ENCODE measurements at regions not wholly inside any gene's neighbourhood (a gene's known extent, or its start where the extent isn't known, plus 50 kb on each side); places are given as distances from the start of the nearest gene placed in this dataset.

DNA sequence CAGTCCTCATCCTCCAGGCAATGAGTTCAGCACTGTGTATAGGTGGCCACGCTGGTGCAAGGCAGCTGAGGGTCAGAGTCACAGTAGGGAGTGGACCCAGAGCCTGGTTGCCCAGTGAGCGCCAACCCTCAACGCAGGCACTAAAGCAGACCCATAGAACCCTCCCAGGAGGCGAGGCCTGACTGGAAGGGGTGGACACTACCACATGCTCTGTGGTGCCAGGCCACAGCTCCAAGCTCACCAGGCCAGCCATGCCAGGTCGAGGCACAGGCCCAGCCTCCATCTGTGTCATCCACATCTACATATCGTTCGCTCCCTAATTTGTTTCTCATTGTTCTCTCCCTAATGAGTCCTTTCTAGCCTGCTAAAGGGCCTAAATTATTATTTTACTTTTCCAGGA lies 165.8 kb upstream of the GPR12 start:
- Histone ChIP-seq H3K36me3 (no peaks in the 10 kb centered on the region), H3K9me3 (no peaks in the 10 kb centered on the region), H3K4me3 (no peak overlapping the region), H3K27me3 (peaks cover 10% of the 10 kb centered on the region; the same call in 1 of the 2 replicates)
- DNase-seq = no peak

DNA sequence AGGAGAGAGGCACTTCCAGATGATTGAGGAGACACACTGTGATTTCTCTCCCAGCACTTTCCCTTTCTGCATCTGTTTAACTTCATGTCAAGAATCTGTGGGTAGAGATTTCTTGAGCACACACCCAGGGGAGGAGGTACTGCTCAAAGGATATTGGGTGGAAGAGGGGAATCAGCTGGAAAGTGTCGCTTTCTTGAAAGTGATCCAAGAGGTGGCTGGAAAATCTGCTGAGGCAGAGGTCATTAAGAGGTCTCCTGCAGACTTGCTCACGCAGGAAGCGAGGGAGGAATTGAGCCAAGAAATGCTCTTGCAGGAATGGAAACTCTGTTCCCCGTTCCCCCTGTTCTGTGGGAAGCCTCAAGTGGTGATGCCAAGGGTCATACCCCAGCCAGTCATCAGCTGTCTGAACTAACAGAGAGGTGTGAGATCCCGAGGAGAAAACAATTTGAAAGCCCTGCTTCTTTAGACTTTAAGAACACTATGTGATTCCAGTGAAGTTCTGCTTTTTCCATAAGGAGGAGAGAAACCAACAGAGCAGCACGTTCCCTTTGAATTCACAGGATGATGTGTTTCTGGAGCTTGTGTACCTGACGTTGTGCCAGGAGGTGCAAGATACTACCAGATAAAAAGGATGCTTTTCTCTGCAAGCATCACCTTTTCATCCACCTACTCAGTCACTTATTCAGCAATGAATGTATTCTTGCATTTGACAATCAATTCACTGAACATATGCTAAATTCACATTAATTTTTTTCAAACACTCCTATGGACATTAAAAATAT lies 163.4 kb upstream of the GPR12 start:
- Histone ChIP-seq H3K36me3 (no peaks in the 10 kb centered on the region), H3K27me3 (peaks cover 10% of the 10 kb centered on the region; the same call in 1 of the 2 replicates), H3K4me3 (no peak overlapping the region), H3K9me3 (no peaks in the 10 kb centered on the region)
- DNase-seq = peak; percentile 39

DNA sequence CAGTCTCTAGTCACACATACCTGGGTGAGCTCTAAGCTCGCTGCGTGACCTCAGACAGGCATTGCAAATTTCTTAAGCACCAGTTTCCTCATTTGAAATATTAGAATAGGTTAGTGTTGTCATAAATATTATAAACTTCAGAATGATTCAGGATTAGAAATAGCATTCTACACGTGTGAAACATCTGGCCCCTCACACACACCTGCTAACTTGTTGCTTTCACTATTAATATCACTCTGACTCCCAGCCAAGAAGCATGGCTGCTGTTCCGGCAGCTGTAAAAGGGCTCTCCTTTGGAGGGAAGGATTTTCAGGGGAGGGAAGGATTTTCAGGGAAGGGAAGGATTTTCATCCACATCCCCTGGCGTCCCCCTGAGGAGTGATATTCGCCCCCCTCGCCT lies 161.3 kb upstream of the GPR12 start:
- no peaks in the 10 kb centered on the region for H3K36me3 ChIP-seq
- no peaks in the 10 kb centered on the region for H3K9me3 ChIP-seq
- H3K27me3 ChIP-seq = no peaks in the 10 kb centered on the region; the same call in 1 of the 2 replicates
- DNase-seq = no peak
- H3K4me3 ChIP-seq = no peak overlapping the region

DNA sequence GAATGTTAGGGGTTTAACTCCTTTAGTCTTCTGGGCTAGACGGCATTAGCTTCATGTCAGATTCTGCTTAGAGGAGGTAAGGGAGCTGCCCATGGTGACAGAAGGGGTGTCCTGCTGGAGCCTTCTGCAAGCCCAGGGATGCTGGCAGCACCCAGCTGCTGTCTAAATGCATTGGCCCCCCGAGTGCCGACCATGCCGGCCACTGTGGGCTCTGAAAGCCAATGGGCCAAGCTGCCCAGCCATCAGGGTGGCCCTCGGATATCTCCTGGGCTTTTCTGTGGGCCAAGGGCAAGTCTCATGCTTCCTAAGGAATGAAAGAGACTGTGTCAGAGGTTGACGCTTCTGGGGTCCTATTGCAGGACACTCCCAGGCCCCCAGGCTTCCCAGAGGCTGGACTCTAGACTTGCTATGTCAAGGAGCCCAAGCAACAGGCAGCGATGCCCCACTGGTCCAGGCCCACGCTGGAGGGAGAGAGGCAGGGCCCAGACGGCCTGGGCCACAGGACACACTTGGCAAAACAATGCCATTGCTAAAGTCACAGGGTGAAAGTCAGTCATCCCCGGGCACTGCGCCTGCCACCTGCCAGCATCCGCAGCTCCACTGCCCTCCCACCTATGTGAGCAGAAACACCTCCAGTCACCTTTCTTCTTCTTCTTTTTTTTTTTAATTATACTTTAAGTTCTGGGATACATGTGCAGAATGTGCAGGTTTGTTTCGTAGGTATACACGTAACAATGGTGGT lies 160.2 kb upstream of the GPR12 start:
- H3K9me3 ChIP-seq = no peaks in the 10 kb centered on the region
- no peak for DNase-seq
- H3K27me3 ChIP-seq = no peaks in the 10 kb centered on the region
- H3K36me3 ChIP-seq = no peaks in the 10 kb centered on the region
- no peak overlapping the region for H3K4me3 ChIP-seq

DNA sequence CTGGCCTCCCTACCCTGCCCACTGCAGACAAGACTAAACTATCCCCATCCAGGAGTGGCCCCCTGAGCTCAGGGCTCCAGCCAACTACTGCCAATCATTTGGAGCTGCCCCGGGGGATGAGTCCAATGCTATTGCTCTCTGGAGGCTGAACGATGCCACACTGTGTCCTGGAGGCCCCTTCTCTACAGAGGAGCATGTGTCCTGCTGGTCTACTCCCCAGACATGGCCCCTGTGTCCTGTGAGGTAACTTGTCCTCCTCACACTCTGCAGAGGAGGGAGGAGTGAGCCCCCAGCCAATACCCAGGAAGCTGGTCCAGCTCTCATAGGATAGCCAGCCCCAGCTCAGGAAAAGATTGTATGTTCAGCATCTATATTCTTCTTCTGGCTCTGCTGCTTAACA lies 159.1 kb upstream of the GPR12 start:
- Histone ChIP-seq H3K9me3 (no peaks in the 10 kb centered on the region), H3K36me3 (no peaks in the 10 kb centered on the region), H3K27me3 (no peaks in the 10 kb centered on the region), H3K4me3 (no peak overlapping the region)
- no peak for DNase-seq

DNA sequence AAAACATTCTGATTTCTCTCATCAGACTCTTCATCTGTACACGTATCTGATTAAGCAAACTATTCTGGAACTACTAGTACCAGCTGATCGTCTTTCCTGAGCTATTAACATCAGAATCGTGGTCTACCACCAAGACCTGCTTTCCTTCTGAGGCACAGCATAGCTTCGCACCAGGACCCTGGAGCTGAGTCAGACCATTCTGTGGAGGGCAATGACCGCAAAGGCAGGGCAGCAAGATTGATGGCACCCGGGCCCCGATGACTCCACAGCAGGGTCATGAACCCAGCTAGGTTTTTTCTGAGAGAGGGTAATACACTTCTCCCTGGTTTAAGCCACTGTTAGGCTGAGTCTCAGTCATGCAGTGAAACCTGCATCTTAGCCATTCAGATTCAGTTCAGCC lies 158.7 kb upstream of the GPR12 start:
- no peaks in the 10 kb centered on the region for H3K9me3 ChIP-seq
- no peaks in the 10 kb centered on the region for H3K36me3 ChIP-seq
- no peaks in the 10 kb centered on the region for H3K27me3 ChIP-seq
- H3K4me3 ChIP-seq = no peak overlapping the region
- DNase-seq = peak; percentile 46

DNA sequence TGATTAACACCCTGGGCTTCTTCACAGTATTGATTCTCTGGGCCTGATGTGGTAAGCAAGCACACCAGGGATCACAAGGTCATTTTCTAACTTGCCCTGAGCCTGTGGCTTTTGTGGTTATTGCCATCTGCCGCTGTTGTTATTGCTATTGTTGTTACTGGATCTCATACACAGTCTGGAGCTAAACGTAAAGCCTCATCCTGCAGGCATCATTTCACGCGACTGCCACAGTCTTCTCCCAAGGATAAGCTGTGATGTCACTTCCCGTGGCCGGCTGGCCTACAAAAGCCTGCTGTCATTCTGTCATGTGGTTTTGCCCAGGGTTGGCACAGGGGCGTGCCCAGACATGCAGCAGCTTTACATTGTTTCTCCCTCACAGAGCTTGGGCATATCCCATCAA lies 154.0 kb upstream of the GPR12 start:
- Histone ChIP-seq H3K4me3 (no peak overlapping the region), H3K27me3 (no peaks in the 10 kb centered on the region), H3K36me3 (no peaks in the 10 kb centered on the region), H3K9me3 (no peaks in the 10 kb centered on the region)
- peak; percentile 37 for DNase-seq

DNA sequence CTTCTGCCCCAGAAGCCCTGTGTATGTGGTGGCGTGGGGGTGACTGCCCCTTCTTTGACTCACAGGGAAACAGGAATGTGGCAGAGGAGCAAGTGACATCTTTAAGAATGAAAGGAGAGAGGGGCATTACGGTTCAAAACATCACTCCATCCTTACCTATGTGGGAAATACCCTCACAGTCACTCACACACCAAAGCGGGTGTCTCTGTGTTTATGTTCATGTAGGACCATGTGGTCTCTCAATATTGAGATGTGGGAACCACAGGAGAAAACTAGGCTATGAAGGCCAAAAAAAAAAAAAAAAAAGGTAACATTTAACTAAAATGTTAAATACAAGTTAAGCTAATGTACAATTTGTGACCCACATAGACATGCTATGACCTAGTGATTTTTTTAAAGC lies 153.6 kb upstream of the GPR12 start:
- Histone ChIP-seq H3K27me3 (peaks cover 4% of the 10 kb centered on the region; the same call in 1 of the 2 replicates), H3K36me3 (no peaks in the 10 kb centered on the region), H3K9me3 (no peaks in the 10 kb centered on the region), H3K4me3 (no peak overlapping the region)
- no peak for DNase-seq

DNA sequence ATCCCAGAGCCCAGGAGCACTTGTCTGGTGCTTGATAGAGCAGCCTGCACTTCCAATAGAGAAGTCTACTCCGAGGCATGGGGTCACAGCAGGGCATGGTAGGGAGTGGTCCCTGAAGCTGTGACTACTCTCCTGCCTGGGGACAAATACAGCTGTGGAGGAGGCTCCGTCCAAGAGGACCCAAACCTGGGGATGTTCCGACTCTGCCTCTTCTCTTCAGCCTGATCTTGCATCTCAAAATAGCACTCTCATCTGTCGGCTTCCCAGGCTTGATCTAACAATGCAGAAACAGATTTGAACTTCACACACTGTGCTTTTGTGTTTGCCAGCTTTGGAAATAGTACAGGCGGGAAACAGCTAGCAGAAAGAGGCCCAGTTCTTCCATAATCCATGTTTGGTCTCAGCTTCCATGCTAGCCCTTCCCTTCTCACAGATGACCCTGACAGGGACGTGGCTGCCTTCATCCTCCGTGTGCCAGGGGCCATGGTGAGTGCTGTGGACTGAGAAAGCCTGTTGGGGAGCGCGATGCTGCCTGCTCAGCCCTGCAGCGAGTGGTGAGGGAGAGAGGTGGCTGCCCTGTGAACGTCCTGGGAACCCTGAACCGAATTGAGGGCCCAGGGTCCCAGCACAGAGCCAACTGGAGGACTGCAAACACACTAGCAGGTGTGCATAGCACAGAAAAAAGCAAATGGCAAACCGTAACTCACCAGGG lies 150.3 kb upstream of the GPR12 start:
- no peaks in the 10 kb centered on the region for H3K9me3 ChIP-seq
- H3K36me3 ChIP-seq = no peaks in the 10 kb centered on the region
- H3K4me3 ChIP-seq = no peak overlapping the region
- peaks cover 14% of the 10 kb centered on the region for H3K27me3 ChIP-seq
- DNase-seq = no peak

DNA sequence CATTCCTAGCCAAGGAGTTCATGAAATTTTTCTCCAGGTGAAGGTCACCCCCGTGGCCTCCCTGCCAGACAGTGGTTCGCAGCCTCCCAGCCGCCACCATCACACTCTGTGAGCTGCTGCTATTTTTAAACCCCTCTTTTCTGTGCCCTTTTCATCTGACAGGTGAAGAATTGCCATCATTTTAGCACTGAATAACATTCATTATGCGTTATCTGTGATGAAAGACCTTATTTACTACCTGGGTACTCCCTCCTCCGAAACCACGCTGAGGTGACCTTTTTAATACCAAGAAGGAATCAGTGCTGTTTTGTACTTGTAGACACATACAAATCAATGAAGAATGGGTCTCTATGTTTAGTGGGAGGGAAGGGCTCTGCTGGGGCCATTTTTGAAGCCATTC lies 148.9 kb upstream of the GPR12 start:
- Histone ChIP-seq H3K9me3 (no peaks in the 10 kb centered on the region), H3K27me3 (peaks cover 16% of the 10 kb centered on the region), H3K4me3 (no peak overlapping the region), H3K36me3 (no peaks in the 10 kb centered on the region)
- DNase-seq = no peak

DNA sequence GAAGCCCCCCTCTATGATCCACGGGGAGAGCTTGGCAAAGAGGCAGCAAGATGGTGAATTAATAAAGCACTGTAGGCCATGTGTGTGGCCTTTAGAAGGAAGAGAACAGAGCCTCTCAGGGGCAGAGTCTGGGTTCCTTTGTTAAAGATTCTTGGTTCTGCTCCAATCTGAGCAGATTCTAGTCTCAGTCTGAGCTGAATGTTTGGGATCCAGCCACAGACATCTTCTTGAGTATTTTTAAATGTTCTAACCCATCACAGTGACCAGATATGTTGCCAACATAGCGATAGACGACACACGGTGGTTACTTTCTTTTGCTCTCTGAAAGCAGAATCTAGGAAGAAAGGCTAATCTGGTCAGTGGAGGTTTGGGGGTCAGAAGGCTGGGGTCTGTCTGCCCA lies 147.5 kb upstream of the GPR12 start:
- peaks cover 16% of the 10 kb centered on the region for H3K27me3 ChIP-seq
- H3K36me3 ChIP-seq = no peaks in the 10 kb centered on the region
- H3K9me3 ChIP-seq = no peaks in the 10 kb centered on the region
- no peak overlapping the region for H3K4me3 ChIP-seq
- no peak for DNase-seq

DNA sequence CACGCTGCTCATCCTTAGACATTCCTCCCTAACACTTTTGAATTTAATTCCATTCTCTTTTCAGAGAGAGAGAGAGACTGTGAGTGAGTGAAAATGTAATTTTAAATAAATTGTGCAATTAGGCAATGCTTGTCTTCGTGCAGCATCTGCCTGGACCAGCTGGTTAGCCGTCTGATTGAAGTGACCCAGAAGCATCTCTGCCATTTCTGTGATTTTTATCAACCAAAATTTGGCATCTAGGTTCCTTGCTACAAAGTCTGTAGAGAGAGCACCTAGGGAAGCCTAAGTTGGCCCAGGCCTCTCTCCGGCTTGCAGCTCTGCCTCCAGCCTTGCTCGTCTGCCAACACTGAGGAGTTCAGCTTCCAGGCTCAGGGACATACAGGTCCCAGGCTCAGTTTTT lies 138.6 kb upstream of the GPR12 start:
- H3K9me3 ChIP-seq = no peaks in the 10 kb centered on the region
- DNase-seq = no peak
- no peaks in the 10 kb centered on the region; the same call in none of the 2 replicates for H3K27me3 ChIP-seq
- no peaks in the 10 kb centered on the region for H3K36me3 ChIP-seq
- H3K4me3 ChIP-seq = no peak overlapping the region

DNA sequence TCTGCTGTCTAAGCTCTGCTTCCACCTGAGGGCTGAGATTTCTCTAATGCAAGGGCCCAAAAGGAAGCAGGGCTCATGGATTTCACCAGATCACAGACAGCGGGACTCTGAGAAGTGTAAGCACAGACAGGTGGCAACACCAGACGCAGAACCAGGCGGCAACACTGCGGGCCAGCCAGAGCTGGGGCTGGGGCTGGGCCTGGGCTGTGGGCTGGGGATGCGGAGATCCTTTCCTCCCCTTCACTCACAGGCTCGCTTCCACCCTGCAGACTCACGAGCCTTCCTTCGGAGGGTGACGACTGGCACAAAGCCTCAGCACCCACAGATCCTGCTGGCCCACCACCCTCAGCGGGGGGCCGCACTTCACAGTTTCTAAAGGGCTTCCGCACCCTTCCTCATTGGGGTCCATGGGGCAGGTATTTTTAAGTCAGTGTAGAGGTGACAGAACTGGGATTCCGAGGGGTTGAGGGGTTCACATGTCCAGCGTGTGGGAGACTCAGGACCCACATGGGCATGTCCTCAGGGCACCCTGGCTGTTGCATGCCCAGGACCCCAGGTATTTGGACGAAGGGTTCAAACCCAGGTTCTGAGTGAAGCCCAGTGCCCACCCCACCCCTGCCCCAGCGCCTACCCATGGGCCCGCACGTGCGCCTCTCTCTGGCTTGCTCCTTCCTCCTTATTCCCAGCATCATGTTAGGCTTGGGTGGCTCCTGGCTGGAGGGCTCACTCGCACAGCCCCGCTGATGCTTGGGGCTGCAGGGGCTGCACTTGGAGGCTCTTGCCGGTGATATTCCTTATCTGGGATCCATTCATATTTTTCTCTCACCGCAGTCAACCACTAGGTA lies 137.3 kb upstream of the GPR12 start:
- H3K4me3 ChIP-seq = no peak overlapping the region
- no peak for DNase-seq
- H3K27me3 ChIP-seq = no peaks in the 10 kb centered on the region; the same call in 1 of the 2 replicates
- H3K36me3 ChIP-seq = no peaks in the 10 kb centered on the region
- no peaks in the 10 kb centered on the region for H3K9me3 ChIP-seq

DNA sequence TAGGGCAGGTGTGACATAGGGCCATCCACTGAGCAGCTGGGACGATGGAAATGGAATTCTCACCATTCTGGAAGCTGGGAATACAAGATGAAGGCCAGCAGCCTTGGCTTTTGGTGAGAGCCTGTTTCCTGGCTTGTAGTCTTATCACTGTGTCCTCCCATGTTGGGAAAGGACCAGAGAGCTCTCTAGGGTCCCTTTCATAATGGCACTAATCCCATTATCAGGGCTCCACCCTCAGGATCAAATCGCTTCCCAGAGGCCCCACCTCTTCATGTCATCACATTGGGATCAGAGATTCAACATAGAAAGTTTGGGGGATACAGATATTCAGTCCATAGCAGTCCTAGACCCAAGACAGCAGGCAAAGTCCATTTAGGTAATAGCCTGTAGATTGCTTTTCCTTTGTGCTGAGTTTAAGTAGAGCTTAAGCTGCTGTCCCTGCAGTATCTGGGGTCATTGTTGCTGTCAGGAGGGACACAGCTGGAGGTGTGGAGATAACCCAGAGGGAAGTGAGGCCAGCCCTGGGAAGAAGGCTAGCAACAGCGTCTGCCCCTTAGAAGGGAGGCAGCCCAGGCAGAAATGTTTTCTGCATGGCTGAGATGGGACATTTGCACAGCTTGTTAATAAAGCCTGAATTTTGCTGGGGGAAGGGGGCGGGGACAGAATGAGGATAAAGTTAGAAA lies 136.5 kb upstream of the GPR12 start:
- Histone ChIP-seq H3K4me3 (no peak overlapping the region), H3K36me3 (no peaks in the 10 kb centered on the region), H3K27me3 (no peaks in the 10 kb centered on the region; the same call in 1 of the 2 replicates), H3K9me3 (no peaks in the 10 kb centered on the region)
- no peak for DNase-seq

DNA sequence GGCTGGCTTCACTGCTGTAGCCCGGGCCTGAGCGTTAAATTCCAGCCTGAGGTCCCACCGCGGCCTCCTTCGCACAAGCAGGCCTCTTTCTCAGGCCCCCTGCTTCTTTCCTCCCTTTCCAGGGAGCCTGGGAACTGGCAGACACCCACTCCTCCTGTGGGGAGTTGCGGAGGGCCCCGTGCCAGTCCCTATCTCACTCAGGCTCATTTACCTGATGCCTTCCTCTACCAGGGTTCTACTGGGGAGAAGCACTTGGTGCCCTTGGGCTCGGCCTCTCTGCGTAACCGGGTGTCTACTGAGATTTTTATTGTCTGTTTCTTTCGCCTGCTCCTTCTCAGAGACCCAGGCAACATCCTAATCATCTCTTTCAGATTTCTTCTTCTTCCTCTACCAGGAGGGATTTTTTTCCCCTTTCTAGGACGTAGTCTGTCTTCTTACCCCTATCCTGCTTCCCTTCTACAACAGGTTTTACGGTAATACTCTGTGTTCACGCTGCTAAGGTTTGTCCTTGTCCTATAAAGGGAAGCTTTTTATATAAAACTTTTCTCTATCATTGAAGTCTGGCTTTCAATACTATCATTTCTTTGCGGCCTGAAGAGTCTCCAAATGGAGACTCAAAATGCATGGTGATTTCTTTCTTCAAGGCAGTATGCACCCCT lies 135.4 kb upstream of the GPR12 start:
- H3K4me3 ChIP-seq = no peak overlapping the region
- DNase-seq = no peak
- no peaks in the 10 kb centered on the region for H3K36me3 ChIP-seq
- no peaks in the 10 kb centered on the region; the same call in 1 of the 2 replicates for H3K27me3 ChIP-seq
- H3K9me3 ChIP-seq = no peaks in the 10 kb centered on the region

All from MG63 (cell line).